NT2/D1 (cell line): ENCODE measurements at regions not wholly inside any gene's neighbourhood (a gene's known extent, or its start where the extent isn't known, plus 50 kb on each side); places are given as distances from the start of the nearest gene placed in this dataset.

Experiments used
- DNase-seq: peaks from one replicate; pipeline ENCODE4 v3.0.0-alpha.2; 2011; ENCODE audit warnings: low read depth, low spot score
- H3K27me3 ChIP-seq: 2 replicates; pipeline ENCODE4 v1.6.0; 2011; ENCODE audit warnings: mild to moderate bottlenecking; ENCODE audit not compliant: insufficient read length, insufficient read depth
- H3K36me3 ChIP-seq: 2 replicates; pipeline ENCODE4 v1.6.1; 2011; ENCODE audit warnings: mild to moderate bottlenecking, low read length, mixed read lengths; ENCODE audit not compliant: insufficient read depth, insufficient read length
- H3K4me1 ChIP-seq: 2 replicates; pipeline ENCODE4 v1.5.1; 2011; ENCODE audit not compliant: insufficient read depth, insufficient read length
- H3K4me3 ChIP-seq: 2 replicates; pipeline ENCODE4 v1.5.1; 2011; ENCODE audit warnings: low read depth; ENCODE audit not compliant: insufficient read length
- H3K9ac ChIP-seq: 2 replicates; pipeline ENCODE4 v1.6.0; 2011; ENCODE audit warnings: low read depth; ENCODE audit not compliant: insufficient read length
- H3K9me3 ChIP-seq: 2 replicates; pipeline ENCODE4 v1.5.1; 2011; ENCODE audit warnings: mild to moderate bottlenecking, low read length; ENCODE audit not compliant: insufficient read depth
- SUZ12 ChIP-seq: IDR thresholded peaks from 2 replicates; pipeline ENCODE4 v1.6.1; 2011; ENCODE audit not compliant: insufficient read length, insufficient read depth; ENCODE audit errors: extremely low read depth
- YY1 ChIP-seq: IDR thresholded peaks from 2 replicates; pipeline ENCODE4 v1.6.1; 2011; ENCODE audit not compliant: insufficient read length, insufficient read depth
- ZNF274 ChIP-seq: IDR thresholded peaks from 2 replicates; pipeline ENCODE4 v1.6.1; 2011; ENCODE audit warnings: mild to moderate bottlenecking, low read depth, low read length

DNA sequence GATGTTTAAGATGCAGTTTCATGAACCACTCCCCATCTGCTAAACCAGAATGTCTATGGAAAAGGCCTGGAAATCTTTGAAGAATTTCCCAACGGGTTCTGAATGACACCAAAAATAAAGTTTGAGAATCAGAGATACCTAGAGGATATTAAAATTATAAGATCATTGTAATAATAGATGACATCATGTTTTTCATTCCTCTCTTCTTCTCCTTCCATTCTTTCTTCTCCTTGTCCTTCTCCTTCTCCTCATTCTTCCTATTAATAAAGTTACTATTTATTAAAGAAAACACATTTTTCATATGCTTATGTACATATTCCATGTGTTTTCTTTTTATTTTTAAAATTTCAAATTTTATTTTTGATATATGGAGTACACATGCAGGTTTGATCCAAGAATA is 1449.4 kb downstream of the LRFN5 start:
- Histone ChIP-seq H3K4me1 (no peaks in the 10 kb centered on the region), H3K36me3 (no peaks in the 10 kb centered on the region), H3K9me3 (no peaks in the 10 kb centered on the region), H3K9ac (no peak overlapping the region), H3K4me3 (no peak overlapping the region), H3K27me3 (no peaks in the 10 kb centered on the region)
- TF ChIP-seq ZNF274 (no peak), YY1 (no peak), SUZ12 (no peak)
- no peak for DNase-seq

DNA sequence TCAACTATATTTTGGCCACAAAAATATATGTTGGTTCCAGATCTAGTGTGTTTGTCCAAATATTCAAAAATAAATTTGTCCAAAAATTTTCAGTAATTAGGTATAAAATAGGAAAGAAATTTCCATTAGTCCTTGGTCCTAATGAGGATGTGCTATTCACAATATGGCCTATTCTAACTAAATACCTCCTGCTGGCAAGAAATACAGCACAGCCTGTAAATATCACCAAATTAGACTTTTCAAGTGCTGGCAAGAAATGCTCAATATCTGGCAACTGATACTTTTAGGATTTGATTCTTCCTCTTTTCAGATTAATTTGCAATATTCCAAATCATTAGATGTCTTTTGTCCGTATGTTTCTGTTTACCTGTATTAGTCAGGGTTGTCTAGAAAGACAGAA is 1446.2 kb downstream of the LRFN5 start:
- Histone ChIP-seq H3K36me3 (no peaks in the 10 kb centered on the region), H3K9ac (no peak overlapping the region), H3K9me3 (no peaks in the 10 kb centered on the region), H3K4me3 (no peak overlapping the region), H3K27me3 (no peaks in the 10 kb centered on the region), H3K4me1 (no peaks in the 10 kb centered on the region)
- no peak for TF ChIP-seq SUZ12
- no peak for TF ChIP-seq ZNF274
- TF ChIP-seq YY1 = no peak
- no peak for DNase-seq

DNA sequence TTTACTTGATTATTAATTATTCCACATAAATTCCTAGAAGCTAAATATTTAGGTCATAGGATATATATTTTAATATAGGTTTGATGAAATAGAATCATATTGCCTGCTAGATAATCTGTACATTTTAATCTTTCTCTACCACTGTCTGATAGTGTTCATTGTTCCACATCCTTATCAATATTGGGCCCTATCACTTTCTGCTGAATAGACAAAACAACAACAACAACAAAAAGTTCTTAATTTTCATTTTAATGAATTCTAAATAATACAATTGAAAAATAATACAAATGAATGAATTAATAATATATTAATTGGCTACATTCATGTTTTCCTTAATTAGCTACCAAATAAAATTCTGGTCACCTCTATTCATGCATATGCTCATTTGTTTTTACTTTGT is 1437.2 kb downstream of the LRFN5 start:
- no peak overlapping the region for H3K4me3 ChIP-seq
- no peak for DNase-seq
- TF ChIP-seq ZNF274 = no peak
- TF ChIP-seq YY1 = no peak
- TF ChIP-seq SUZ12 = no peak
- H3K9me3 ChIP-seq = no peaks in the 10 kb centered on the region
- H3K4me1 ChIP-seq = no peaks in the 10 kb centered on the region
- no peak overlapping the region for H3K9ac ChIP-seq
- no peaks in the 10 kb centered on the region for H3K36me3 ChIP-seq
- H3K27me3 ChIP-seq = no peaks in the 10 kb centered on the region

DNA sequence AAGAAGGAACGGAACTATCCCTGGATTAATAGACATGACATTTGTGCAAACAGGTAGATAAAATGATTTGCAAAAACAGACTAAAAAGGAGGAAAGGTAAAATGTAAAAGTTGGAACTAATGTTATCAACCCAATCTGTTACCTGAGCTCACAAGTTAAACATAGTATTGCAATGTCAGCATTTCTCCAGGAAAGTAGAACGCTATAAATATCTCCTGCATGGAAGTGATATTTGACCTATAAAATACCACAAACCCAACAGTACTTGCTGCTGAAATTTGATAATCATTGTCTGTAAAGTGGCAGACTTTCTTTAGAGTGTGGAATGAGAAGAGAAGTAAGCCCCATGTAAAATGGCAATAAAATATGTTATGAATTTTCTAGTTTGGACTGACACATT is 1435.7 kb downstream of the LRFN5 start:
- Histone ChIP-seq H3K27me3 (no peaks in the 10 kb centered on the region), H3K4me3 (no peak overlapping the region), H3K9me3 (no peaks in the 10 kb centered on the region), H3K9ac (no peak overlapping the region), H3K4me1 (no peaks in the 10 kb centered on the region), H3K36me3 (no peaks in the 10 kb centered on the region)
- no peak for DNase-seq
- TF ChIP-seq YY1 (no peak), SUZ12 (no peak), ZNF274 (no peak)

DNA sequence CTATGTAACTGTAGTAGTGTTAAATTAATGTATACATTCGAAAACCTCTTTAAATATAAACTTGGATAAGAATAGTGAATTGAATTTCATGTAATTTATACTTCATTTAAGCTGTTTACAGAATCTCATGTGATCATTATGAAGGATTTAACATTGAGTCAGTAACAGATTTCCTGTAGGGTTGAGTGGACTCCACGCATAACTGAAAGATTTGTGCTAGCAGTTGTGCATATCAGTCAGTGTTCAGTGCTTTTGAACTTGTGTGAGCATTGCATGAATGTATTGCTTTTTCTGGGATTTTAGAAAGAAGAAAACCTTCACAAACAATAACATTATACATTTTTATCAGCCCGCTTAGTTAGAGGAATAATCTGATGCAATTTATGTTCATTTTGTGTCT is 1435.3 kb downstream of the LRFN5 start:
- no peak overlapping the region for H3K9ac ChIP-seq
- H3K4me1 ChIP-seq = no peaks in the 10 kb centered on the region
- H3K27me3 ChIP-seq = no peaks in the 10 kb centered on the region
- H3K36me3 ChIP-seq = no peaks in the 10 kb centered on the region
- DNase-seq = no peak
- TF ChIP-seq YY1 (no peak), SUZ12 (no peak), ZNF274 (no peak)
- no peak overlapping the region for H3K4me3 ChIP-seq
- H3K9me3 ChIP-seq = no peaks in the 10 kb centered on the region

DNA sequence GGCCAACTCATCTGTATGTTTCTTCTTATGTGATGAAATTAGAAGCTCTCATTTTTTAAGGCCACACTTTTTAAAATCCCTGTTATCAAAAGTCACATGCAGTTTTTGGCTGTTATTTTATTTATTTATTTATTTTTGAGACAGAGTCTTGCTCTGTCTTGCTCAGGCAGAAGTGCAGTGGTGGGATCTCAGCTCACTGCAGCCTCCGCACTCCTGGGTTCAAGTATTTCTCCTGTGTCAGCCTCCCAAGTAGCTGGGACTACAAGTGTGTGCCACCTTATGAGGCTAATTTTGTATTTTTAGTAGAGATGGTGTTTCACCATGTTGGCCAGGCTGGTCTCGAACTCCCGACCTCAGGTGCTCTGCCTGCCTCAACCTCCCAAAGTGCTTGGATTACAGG is 1434.5 kb downstream of the LRFN5 start:
- H3K27me3 ChIP-seq = no peaks in the 10 kb centered on the region
- no peaks in the 10 kb centered on the region for H3K9me3 ChIP-seq
- TF ChIP-seq ZNF274 = no peak
- no peak for TF ChIP-seq SUZ12
- TF ChIP-seq YY1 = no peak
- DNase-seq = no peak
- H3K36me3 ChIP-seq = no peaks in the 10 kb centered on the region
- no peaks in the 10 kb centered on the region for H3K4me1 ChIP-seq
- H3K4me3 ChIP-seq = no peak overlapping the region
- H3K9ac ChIP-seq = no peak overlapping the region

DNA sequence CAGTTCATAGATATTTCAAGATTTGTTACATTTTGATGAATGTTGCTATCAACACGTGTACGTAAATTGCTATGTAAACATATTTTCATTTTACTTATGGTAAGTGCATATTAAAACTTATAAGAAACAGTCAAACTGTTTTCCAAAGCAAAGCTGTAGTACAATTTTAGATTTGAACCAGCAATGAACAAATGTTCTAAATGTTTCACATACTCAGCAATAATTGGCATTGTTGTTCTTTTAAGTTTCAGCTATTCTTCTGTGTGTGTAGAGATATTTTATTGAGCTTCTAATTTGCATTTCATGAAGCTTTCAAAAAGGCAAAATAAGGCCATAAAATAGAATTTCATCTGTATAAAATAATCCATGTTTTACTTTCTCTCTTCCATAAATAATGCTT is 1433.2 kb downstream of the LRFN5 start:
- Histone ChIP-seq H3K9me3 (no peaks in the 10 kb centered on the region), H3K4me1 (no peaks in the 10 kb centered on the region), H3K27me3 (no peaks in the 10 kb centered on the region), H3K4me3 (no peak overlapping the region), H3K36me3 (no peaks in the 10 kb centered on the region), H3K9ac (no peak overlapping the region)
- DNase-seq = no peak
- TF ChIP-seq SUZ12 (no peak), ZNF274 (no peak), YY1 (no peak)

DNA sequence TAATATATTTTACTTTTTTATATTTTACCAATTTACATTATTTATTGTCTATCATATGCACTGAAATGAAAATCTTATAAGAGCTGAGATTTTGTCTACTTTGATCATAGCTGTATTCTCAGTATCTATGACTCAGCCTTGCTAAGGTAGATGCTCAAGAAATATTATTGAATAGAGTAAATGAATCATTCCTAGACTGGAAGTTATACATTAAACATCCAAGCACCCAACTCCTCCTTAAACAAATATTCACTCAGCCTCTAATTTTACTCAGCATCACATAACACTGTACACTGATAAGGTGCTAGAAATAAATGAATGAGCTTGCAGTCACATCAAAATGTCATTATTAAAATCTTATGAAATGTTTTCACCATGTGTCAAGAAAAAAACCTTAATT is 1424.9 kb downstream of the LRFN5 start:
- no peak for TF ChIP-seq ZNF274
- TF ChIP-seq YY1 = no peak
- no peak for TF ChIP-seq SUZ12
- no peaks in the 10 kb centered on the region for H3K36me3 ChIP-seq

More for the DNA sequence above, 1424.9 kb downstream of the LRFN5 start:
- H3K4me3 ChIP-seq = no peak overlapping the region
- no peaks in the 10 kb centered on the region for H3K27me3 ChIP-seq
- no peaks in the 10 kb centered on the region for H3K4me1 ChIP-seq
- H3K9ac ChIP-seq = no peak overlapping the region
- no peaks in the 10 kb centered on the region for H3K9me3 ChIP-seq
- no peak for DNase-seq
